ENCODE measurements at regions not wholly inside any gene's neighbourhood (a gene's known extent, or its start where the extent isn't known, plus 50 kb on each side); places are given as distances from the start of the nearest gene placed in this dataset.

DNA sequence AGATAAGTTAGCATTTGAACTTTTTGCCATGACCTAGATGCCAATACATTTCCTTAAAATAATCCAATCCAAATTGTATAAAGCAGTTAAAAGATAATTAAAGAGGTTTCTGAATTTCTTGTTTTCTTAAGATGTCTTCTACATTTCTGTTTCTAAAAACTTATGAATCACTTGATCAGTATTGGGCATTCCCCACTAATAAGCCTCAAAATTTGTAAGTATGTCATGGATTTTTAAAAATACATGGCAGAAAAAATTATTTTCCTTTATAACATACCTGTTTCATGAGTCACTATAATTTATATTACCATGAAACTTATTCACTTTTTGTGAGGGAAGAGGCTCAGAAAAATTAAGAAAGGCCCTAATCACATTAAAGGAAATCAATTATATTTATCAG is 90.3 kb upstream of the TFPI start:
- ChIA-PET CTCF (interaction anchor here (0.5 kb wide), 1 partner anchor 30 kb away, joined by 3 read pairs; no protein-coding TSS in a partner anchor), POLR2A (ENCODE audit: low non-redundant PET) (no interaction called here)
- DNase-seq (ENCODE audit: low spot score) = no peak
- H3K27ac ChIP-seq = no peak overlapping the region
- TF ChIP-seq, protein P1, sequence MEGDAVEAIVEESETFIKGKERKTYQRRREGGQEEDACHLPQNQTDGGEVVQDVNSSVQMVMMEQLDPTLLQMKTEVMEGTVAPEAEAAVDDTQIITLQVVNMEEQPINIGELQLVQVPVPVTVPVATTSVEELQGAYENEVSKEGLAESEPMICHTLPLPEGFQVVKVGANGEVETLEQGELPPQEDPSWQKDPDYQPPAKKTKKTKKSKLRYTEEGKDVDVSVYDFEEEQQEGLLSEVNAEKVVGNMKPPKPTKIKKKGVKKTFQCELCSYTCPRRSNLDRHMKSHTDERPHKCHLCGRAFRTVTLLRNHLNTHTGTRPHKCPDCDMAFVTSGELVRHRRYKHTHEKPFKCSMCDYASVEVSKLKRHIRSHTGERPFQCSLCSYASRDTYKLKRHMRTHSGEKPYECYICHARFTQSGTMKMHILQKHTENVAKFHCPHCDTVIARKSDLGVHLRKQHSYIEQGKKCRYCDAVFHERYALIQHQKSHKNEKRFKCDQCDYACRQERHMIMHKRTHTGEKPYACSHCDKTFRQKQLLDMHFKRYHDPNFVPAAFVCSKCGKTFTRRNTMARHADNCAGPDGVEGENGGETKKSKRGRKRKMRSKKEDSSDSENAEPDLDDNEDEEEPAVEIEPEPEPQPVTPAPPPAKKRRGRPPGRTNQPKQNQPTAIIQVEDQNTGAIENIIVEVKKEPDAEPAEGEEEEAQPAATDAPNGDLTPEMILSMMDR (conservative IDR thresholded peaks at IDR 0.05; ENCODE audit: low read depth) = no peak

DNA sequence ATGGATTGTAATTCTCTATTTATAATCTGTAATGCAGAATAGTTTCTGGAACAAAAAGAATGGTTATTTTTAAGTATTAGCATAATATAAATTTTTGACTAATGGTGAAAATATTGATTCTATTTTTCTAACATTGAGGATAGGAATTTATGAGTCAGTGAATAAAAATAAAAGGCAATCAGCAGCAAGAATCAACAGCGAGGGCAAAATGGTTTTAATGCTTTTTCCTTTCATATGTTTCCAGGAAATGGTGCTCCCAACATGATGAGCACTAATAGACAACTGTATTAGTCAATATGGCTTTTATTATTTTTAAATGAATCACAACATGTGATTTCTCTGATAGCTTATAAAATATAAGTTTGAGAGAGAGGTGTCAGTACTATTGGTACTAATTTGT is 90.7 kb upstream of the TFPI start:
- ChIA-PET POLR2A (ENCODE audit: low non-redundant PET) (no interaction called here), CTCF (interaction anchor here (0.5 kb wide), 1 partner anchor 31 kb away, joined by 3 read pairs; no protein-coding TSS in a partner anchor)
- no peak overlapping the region for H3K27ac ChIP-seq
- DNase-seq (ENCODE audit: low spot score) = no peak
- TF ChIP-seq, protein P1 (conservative IDR thresholded peaks at IDR 0.05; ENCODE audit: low read depth) = no peak

DNA sequence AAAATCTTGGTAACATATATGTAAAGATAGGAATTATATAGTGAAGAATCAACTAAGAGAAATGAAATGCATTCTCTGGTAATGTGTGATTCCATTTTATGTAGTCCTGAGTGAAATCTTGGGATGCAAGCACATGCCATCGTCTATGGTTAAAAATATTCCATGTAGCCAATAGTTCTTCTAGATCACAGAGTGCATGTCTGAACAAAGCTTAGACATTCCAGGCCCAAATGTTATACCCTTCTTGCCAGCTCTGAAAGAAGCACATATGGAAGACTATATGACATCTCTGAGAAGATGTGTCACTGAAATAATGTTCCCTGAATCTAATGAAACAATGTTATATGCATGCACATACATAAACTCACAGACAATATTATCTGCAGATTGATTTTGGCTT is 92.3 kb upstream of the TFPI start:
- CTCF ChIA-PET = no interaction called here
- TF ChIP-seq, protein P1 (conservative IDR thresholded peaks at IDR 0.05; ENCODE audit: low read depth) = no peak
- H3K27ac ChIP-seq = no peak overlapping the region
- POLR2A ChIA-PET (ENCODE audit: low non-redundant PET) = no interaction called here
- DNase-seq (ENCODE audit: low spot score) = no peak

DNA sequence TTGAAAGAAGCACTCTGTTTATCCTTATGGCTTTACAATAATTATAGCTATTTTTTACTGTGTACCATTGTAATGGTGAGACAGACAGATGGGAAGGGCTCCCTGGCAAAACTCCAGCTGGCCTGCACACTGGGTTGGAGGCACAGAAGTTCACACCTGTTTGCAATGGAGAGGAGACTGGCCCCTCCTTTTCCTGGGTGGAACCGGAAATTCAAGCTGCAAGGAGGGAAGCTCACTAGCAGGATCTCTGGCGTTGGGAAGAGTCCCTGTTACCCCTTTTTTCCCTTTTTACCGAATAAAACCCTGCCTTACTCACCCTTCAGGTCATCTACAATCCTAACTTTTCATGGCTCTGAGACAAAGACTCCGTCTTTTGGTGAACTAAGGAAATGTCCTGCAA is 100.3 kb upstream of the TFPI start:
- TF ChIP-seq, protein P1 (conservative IDR thresholded peaks at IDR 0.05; ENCODE audit: low read depth) = no peak

DNA sequence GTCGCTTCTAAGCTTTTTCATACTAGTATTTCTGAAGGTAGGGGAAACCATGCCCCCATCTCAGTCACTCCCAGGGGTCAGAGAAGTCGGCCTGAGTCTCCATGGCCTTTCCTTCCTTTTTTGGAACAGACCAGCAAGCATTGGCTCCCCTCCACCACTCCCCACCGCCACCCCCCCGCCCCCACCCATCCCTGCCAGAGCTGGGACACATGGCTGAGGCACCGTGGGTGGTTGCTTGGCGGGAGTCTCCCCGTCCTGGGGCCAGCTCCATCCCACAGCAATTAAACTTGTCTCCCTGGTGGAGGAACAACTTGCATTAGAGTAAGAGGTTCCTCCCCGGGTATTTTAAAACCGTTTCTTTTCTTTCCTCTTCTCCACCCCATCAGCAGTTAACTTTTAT is 100.8 kb upstream of the TFPI start:
- CTCF ChIA-PET = no interaction called here
- POLR2A ChIA-PET (ENCODE audit: low non-redundant PET) = no interaction called here
- DNase-seq (ENCODE audit: low spot score) = no peak
- TF ChIP-seq, protein P1 (conservative IDR thresholded peaks at IDR 0.05; ENCODE audit: low read depth) = no peak
- H3K27ac ChIP-seq = no peak overlapping the region

More for the DNA sequence above, 100.3 kb upstream of the TFPI start:
- POLR2A ChIA-PET (ENCODE audit: low non-redundant PET) = no interaction called here
- no peak overlapping the region for H3K27ac ChIP-seq
- CTCF ChIA-PET = no interaction called here
- DNase-seq (ENCODE audit: low spot score) = no peak

DNA sequence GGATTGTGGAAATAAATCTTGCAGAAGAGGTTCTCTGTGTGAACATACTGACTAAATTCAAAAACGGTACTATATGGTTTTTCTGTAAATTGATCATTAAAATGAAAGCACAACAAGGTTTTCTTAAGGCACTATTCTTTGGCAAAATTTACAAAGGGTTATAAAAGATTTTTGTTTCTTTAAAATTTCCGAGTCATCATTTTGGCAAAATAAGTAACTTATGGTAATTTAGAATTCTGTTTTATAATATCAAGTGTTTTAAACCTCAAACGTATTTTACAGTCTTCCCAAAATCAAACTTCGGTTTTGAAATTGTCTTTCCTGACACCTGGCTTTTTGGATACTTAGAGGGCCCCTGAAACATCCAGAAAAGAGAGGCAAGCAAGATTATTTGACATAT is 101.9 kb upstream of the TFPI start:
- DNase-seq (ENCODE audit: low spot score) = no peak
- no peak overlapping the region for H3K27ac ChIP-seq
- TF ChIP-seq, protein P1 (conservative IDR thresholded peaks at IDR 0.05; ENCODE audit: low read depth) = no peak
- POLR2A ChIA-PET (ENCODE audit: low non-redundant PET) = no interaction called here
- CTCF ChIA-PET = no interaction called here

All from RWPE1 (cell line).